ENCODE measurements at regions not wholly inside any gene's neighbourhood (a gene's known extent, or its start where the extent isn't known, plus 50 kb on each side); places are given as distances from the start of the nearest gene placed in this dataset.

GRCh38 chr12:25811656-25812126, 146.8 kb upstream of the RASSF8 start:
- no peak overlapping the region for H3K4me3 ChIP-seq (ENCODE audit: low read depth, low read length)
- no peak for TF ChIP-seq CTCF (IDR thresholded peaks at IDR 0.05; ENCODE audit: low read depth, low read length)

GRCh38 chr12:25812295-25812694, 146.2 kb upstream of the RASSF8 start:
- H3K4me3 ChIP-seq (ENCODE audit: low read depth, low read length), result no peak overlapping the region
- TF ChIP-seq CTCF (IDR thresholded peaks at IDR 0.05; ENCODE audit: low read depth, low read length), result no peak

GRCh38 chr12:25813843-25814242, 144.6 kb upstream of the RASSF8 start:
- TF ChIP-seq CTCF (IDR thresholded peaks at IDR 0.05; ENCODE audit: low read depth, low read length), result no peak
- no peak overlapping the region for H3K4me3 ChIP-seq (ENCODE audit: low read depth, low read length)

- no peak overlapping the region for H3K4me3 ChIP-seq (ENCODE audit: low read depth, low read length)
- TF ChIP-seq CTCF (IDR thresholded peaks at IDR 0.05; ENCODE audit: low read depth, low read length), result no peak
These were observed 141.8 kb upstream of the RASSF8 start for GRCh38 chr12:25816637-25817036.

- TF ChIP-seq CTCF (IDR thresholded peaks at IDR 0.05; ENCODE audit: low read depth, low read length), result no peak
- no peak overlapping the region for H3K4me3 ChIP-seq (ENCODE audit: low read depth, low read length)
These were observed 141.3 kb upstream of the RASSF8 start for GRCh38 chr12:25817166-25817565.

- no peak for TF ChIP-seq CTCF (IDR thresholded peaks at IDR 0.05; ENCODE audit: low read depth, low read length)
- H3K4me3 ChIP-seq (ENCODE audit: low read depth, low read length), result no peak overlapping the region
These were observed 139.7 kb upstream of the RASSF8 start for GRCh38 chr12:25818596-25819390.

GRCh38 chr12:25819691-25820090, 138.8 kb upstream of the RASSF8 start:
- no peak for TF ChIP-seq CTCF (IDR thresholded peaks at IDR 0.05; ENCODE audit: low read depth, low read length)

More at GRCh38 chr12:25819691-25820090, 138.8 kb upstream of the RASSF8 start:
- H3K4me3 ChIP-seq (ENCODE audit: low read depth, low read length), result no peak overlapping the region
